ENCODE measurements at regions not wholly inside any gene's neighbourhood (a gene's known extent, or its start where the extent isn't known, plus 50 kb on each side); places are given as distances from the start of the nearest gene placed in this dataset.

GRCh38 chr9:28628031-28628430 is 1054.8 kb upstream of the C9orf72 start:
- TF ChIP-seq CTCF (IDR thresholded peaks at IDR 0.05), result no peak
- no peak for TF ChIP-seq POLR2A (IDR thresholded peaks at IDR 0.05)

Measured in lower leg skin (tissue), 3 donors.